GM12864 (cell line): ENCODE measurements at regions not wholly inside any gene's neighbourhood (a gene's known extent, or its start where the extent isn't known, plus 50 kb on each side); places are given as distances from the start of the nearest gene placed in this dataset.

Experiments
- DNase-seq: peaks from one replicate; pipeline ENCODE4 v3.0.0-alpha.2; 2011; ENCODE audit warnings: low read depth
- H3K4me3 ChIP-seq: 2 replicates; pipeline ENCODE4 v1.5.1; 2011; ENCODE audit warnings: mild to moderate bottlenecking, low read depth, low read length, control low read depth
- TF ChIP-seq, protein P1 (sequence below): IDR thresholded peaks from 2 replicates; pipeline ENCODE4 v1.5.1; 2011; ENCODE audit warnings: low read depth, mild to moderate bottlenecking, moderate library complexity, low read length, control low read depth, inconsistent platforms; ENCODE audit errors: missing control alignments

DNA sequence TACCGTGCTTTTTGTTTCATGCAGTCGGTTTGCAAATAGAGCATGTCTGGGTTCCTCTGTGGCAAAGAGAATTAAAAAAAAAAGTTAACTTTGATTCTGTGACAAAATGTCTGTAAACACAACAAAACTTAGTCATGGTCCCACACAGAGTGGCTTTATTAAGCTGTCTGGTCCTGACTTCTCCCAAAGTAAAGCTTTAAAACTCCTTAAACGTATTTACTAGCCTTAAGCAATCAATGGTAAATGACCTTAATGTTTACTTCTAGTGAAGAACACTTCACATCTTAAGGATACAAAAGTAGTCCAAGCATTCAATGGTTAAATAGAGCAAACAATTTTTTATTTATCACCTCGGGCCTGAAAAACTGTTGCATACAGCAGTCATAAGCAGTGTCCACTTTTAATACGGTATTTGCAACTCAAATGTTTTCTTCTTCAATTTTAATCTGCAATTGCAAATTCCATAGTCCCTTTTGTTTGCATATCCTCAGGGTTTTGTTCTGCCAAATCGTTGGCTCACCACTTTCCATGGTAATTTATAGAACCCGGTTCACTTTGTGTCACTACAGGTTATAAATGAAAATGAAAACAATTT lies 453.0 kb upstream of the MIS18BP1 start:
- TF ChIP-seq, protein P1, sequence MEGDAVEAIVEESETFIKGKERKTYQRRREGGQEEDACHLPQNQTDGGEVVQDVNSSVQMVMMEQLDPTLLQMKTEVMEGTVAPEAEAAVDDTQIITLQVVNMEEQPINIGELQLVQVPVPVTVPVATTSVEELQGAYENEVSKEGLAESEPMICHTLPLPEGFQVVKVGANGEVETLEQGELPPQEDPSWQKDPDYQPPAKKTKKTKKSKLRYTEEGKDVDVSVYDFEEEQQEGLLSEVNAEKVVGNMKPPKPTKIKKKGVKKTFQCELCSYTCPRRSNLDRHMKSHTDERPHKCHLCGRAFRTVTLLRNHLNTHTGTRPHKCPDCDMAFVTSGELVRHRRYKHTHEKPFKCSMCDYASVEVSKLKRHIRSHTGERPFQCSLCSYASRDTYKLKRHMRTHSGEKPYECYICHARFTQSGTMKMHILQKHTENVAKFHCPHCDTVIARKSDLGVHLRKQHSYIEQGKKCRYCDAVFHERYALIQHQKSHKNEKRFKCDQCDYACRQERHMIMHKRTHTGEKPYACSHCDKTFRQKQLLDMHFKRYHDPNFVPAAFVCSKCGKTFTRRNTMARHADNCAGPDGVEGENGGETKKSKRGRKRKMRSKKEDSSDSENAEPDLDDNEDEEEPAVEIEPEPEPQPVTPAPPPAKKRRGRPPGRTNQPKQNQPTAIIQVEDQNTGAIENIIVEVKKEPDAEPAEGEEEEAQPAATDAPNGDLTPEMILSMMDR, result no peak
- DNase-seq, result no peak
- H3K4me3 ChIP-seq, result no peak overlapping the region

DNA sequence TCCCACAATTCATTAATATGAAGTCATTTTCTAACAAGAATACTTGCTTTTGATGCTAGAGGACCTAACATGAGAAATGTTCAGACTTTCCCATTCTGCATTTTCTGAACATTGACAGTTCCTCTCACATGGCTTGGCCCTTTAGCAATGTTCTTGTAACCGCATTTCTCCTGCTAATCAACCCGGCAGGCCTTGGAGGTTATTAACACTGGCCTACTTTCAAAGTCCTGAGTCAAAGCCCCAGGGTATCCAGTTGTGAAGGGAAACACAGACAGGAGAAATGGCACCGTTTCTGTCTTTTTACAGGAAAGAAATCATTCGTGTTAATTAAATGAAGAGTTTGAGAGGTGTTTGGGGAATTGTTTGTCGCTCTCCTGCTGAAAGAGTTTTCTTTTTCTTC lies 446.5 kb upstream of the MIS18BP1 start:
- no peak overlapping the region for H3K4me3 ChIP-seq
- TF ChIP-seq, protein P1, result no peak
- no peak for DNase-seq

DNA sequence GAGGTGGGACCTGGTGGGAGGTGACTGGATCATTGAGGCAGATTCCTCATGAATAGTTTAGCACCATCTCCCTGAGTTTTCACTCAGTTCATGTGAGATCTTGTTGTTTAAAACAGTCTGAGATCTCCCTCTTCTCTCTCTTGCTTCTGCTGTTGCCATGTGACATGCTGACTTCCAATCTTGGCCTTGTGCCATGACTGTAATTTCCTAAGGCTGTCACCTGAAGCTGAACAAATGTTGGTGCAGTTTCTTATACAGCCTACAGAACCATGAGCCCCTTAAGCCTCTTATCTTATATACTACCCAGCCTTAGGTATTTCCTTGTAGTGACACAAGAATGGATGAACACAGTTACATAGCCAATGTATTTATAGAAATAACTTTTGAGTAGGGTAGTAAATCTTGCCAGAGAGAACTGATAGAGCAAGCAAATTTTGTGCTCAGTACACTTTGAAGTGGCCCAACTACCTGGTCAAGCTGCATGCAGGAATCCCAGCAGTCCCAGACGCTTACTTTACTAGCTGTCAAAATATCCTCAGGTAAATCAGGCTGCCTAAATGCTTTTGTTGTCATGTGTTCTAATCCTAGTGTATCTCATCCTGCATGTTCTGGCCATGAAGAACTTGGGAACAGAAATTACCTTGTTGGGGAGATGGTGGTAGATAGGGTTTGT lies 445.6 kb upstream of the MIS18BP1 start:
- TF ChIP-seq, protein P1, result no peak
- no peak for DNase-seq
- H3K4me3 ChIP-seq, result no peak overlapping the region

DNA sequence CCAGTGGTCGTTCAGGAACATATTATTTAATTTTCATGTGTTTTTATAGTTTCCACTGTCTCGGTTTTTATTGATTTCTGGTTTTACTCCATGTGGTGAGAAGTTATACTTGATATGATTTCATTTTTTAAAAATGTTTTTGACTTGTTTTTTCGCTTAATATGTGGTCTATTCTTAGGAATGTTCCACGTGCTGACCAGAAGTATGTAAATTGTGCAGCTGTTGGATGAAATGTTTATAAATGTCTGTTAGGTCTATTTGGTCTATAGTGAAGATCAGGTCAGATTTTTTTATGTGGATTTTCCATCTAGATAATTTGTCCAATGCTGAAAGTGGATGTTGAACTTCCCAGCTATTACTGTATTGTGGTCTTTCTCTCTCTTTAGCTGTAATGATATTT lies 433.8 kb upstream of the MIS18BP1 start:
- TF ChIP-seq, protein P1, result no peak
- no peak for DNase-seq
- no peak overlapping the region for H3K4me3 ChIP-seq

DNA sequence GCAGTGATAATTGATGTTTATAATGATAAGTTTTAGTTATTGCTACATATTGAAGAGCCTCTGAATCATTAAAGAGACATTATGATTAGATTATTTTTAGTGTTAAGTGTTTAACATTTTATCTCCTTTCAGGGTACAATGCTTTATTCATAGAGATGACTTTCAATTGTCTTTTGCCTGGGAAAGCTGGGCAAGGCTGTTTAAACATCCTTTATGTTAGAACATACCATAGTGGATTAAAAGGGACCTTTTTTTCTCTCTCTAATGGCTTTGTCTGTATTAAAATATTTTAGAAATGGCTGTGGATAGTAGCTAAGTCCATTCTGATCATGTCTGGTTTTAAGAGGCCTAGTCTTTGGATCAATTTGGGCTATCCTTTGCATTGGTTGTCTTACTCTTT lies 427.5 kb upstream of the MIS18BP1 start:
- no peak overlapping the region for H3K4me3 ChIP-seq
- DNase-seq, result no peak
- TF ChIP-seq, protein P1, result no peak

DNA sequence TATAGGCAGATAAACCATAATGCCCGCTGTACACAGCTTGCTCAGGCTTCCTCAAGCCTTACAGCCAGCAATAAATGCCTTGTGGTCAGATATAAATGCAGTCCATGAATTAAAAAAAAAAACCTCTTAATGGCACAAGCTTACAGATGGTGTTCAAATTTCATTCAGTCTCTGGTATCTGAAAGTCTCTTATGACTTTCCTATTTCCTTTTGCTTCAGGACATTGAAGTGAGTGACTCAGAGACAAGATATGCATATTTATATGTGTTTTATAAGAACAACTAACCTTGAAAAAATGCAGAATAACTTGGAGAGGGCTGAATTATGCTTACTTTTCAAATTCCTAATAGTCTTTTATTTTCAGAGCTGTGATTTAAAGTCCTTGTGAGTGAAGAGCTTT lies 426.9 kb upstream of the MIS18BP1 start:
- TF ChIP-seq, protein P1, result no peak
- DNase-seq, result no peak
- no peak overlapping the region for H3K4me3 ChIP-seq

DNA sequence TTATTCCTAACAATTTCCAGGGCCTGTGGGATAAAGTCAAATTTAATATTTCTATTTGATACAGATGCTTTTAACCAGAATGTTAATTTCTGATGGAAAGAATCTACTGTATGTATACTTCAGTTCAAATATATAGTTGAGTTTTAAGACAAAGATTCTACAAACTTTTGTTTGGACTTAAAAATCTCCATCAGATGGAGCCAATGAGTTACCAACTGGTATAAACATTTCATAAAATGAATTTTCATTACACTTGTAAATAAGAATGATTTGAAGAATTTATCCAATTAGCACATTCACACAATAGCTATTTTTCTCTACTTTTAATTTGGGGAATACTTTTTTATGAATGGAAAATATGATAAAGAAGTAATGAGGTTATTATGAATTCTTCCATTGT lies 425.2 kb upstream of the MIS18BP1 start:
- DNase-seq, result no peak
- TF ChIP-seq, protein P1, result no peak

More for the DNA sequence above, 425.2 kb upstream of the MIS18BP1 start:
- H3K4me3 ChIP-seq, result no peak overlapping the region
